ENCODE measurements at regions not wholly inside any gene's neighbourhood (a gene's known extent, or its start where the extent isn't known, plus 50 kb on each side); places are given as distances from the start of the nearest gene placed in this dataset.

GRCh38 chr12:130090542-130090941 is 71.7 kb upstream of the FZD10 start:
- no peak overlapping the region for H3K4me3 ChIP-seq (replicated peaks; ENCODE audit: low read depth, low read length)
- TF ChIP-seq CTCF (IDR thresholded peaks at IDR 0.05; ENCODE audit: low read depth, low read length, missing control alignments): no peak
- no peak for DNase-seq (ENCODE audit: extremely low read depth, low read depth)

GRCh38 chr12:130093380-130093779 is 68.9 kb upstream of the FZD10 start:
- no peak for DNase-seq (ENCODE audit: extremely low read depth, low read depth)
- TF ChIP-seq CTCF (IDR thresholded peaks at IDR 0.05; ENCODE audit: low read depth, low read length, missing control alignments): no peak
- H3K4me3 ChIP-seq (replicated peaks; ENCODE audit: low read depth, low read length): no peak overlapping the region

- no peak for DNase-seq (ENCODE audit: extremely low read depth, low read depth)
- no peak overlapping the region for H3K4me3 ChIP-seq (replicated peaks; ENCODE audit: low read depth, low read length)
- TF ChIP-seq CTCF (IDR thresholded peaks at IDR 0.05; ENCODE audit: low read depth, low read length, missing control alignments): no peak
Measured at GRCh38 chr12:130097342-130097741, 64.9 kb upstream of the FZD10 start.

GRCh38 chr12:130097798-130098255 is 64.4 kb upstream of the FZD10 start:
- no peak for DNase-seq (ENCODE audit: extremely low read depth, low read depth)
- H3K4me3 ChIP-seq (replicated peaks; ENCODE audit: low read depth, low read length): no peak overlapping the region
- TF ChIP-seq CTCF (IDR thresholded peaks at IDR 0.05; ENCODE audit: low read depth, low read length, missing control alignments): no peak

GRCh38 chr12:130098301-130099005 is 63.8 kb upstream of the FZD10 start:
- DNase-seq (ENCODE audit: extremely low read depth, low read depth): no peak
- no peak overlapping the region for H3K4me3 ChIP-seq (replicated peaks; ENCODE audit: low read depth, low read length)
- TF ChIP-seq CTCF (IDR thresholded peaks at IDR 0.05; ENCODE audit: low read depth, low read length, missing control alignments): no peak

GRCh38 chr12:130100634-130101362 is 61.5 kb upstream of the FZD10 start:
- TF ChIP-seq CTCF (IDR thresholded peaks at IDR 0.05; ENCODE audit: low read depth, low read length, missing control alignments): no peak
- no peak overlapping the region for H3K4me3 ChIP-seq (replicated peaks; ENCODE audit: low read depth, low read length)
- no peak for DNase-seq (ENCODE audit: extremely low read depth, low read depth)

All from HFF-Myc (cell line).